GM12878 (cell line): ENCODE measurements at regions not wholly inside any gene's neighbourhood (a gene's known extent, or its start where the extent isn't known, plus 50 kb on each side); places are given as distances from the start of the nearest gene placed in this dataset.

Experiments used
- ATAC-seq: fragments of 200-7000 bp; cut with Tn5 transposase; 3 replicates; pipeline ENCODE4 v1.9.1; 2020; ENCODE audit warnings: mild to moderate bottlenecking, moderate library complexity
- BruUV-seq: library from RNA; stranded (reverse); fragments of 400-500 nt; replicated peaks from 2 replicates; lab custom pipeline; 2021; lab: Mats Ljungman, UMichigan
- CTCF ChIA-PET: fragments of 300-600 bp; sonication (Branson Sonifier 250); formaldehyde crosslinking; extraction: SDS; loops from one replicate; lab custom pipeline; 2021; ENCODE audit warnings: inconsistent platforms; lab: Yijun Ruan, JAX
- POLR2A ChIA-PET: fragments of 350-600 bp; formaldehyde crosslinking; extraction: SDS; loops from one replicate; lab custom pipeline; 2021; ENCODE audit warnings: inconsistent platforms; lab: Charles Lee
- RAD21 ChIA-PET: fragments of 300-600 bp; sonication (Branson Sonifier 250); formaldehyde crosslinking; loops from one replicate; lab custom pipeline; 2023; ENCODE audit warnings: antibody characterized with exemption; ENCODE audit not compliant: unreplicated experiment; lab: Charles Lee
- SMC1A ChIA-PET: fragments of 300-600 bp; sonication (Branson Sonifier 250); formaldehyde crosslinking; loops from one replicate; lab custom pipeline; 2023; ENCODE audit not compliant: unreplicated experiment, uncharacterized antibody; lab: Charles Lee
- DNase-seq: peaks from one replicate; pipeline ENCODE4 v3.0.0-alpha.2; 2011; ENCODE audit warnings: low read depth, low spot score
- FAIRE-seq: peaks from 3 replicates; lab custom pipeline; 2011; peaks lifted over from hg19 to GRCh38; lab: Jason Lieb, UNC
- H2AFZ ChIP-seq: 2 replicates; pipeline ENCODE4 v1.6.0; 2011; ENCODE audit warnings: low read depth, low read length, control low read depth; ENCODE audit not compliant: control insufficient read depth
- H3K27ac ChIP-seq: 2 replicates; pipeline ENCODE4 v1.5.1; 2011; ENCODE audit warnings: control low read depth; ENCODE audit not compliant: control insufficient read depth, insufficient read depth
- H3K27me3 ChIP-seq, 2 experiments: replicated peaks in 1 of 2; 2 replicates each; pipeline versions ENCODE4 v1.6.0 to v1.6.1; 2011; ENCODE audit warnings: low read length in 1 of 2; ENCODE audit not compliant: control insufficient read depth in 2 of 2, insufficient read depth in 2 of 2
- H3K36me3 ChIP-seq, 2 experiments: 2 replicates each; pipeline ENCODE4 v1.5.1; 2011; ENCODE audit warnings: low read length in 1 of 2; ENCODE audit not compliant: control insufficient read depth in 2 of 2, insufficient read depth in 2 of 2
- H3K4me1 ChIP-seq: 2 replicates; pipeline ENCODE4 v1.6.1; 2011; ENCODE audit warnings: mild to moderate bottlenecking, low read length, moderate library complexity, mixed read lengths; ENCODE audit not compliant: control insufficient read depth, insufficient read depth
- H3K4me2 ChIP-seq: 2 replicates; pipeline ENCODE4 v1.6.0; 2011; ENCODE audit warnings: control low read depth; ENCODE audit not compliant: control insufficient read depth, insufficient read depth
- H3K4me3 ChIP-seq: fragments of 200-600 bp; sonication (generic); 2 replicates; pipeline ENCODE4 v1.5.1; 2016
- H3K79me2 ChIP-seq: 2 replicates; pipeline ENCODE4 v1.6.0; 2011; ENCODE audit warnings: low read length; ENCODE audit not compliant: control insufficient read depth, insufficient read depth
- H3K9ac ChIP-seq: 2 replicates; pipeline ENCODE4 v1.8.0; 2011; ENCODE audit warnings: low read length, control low read depth, mixed read lengths; ENCODE audit not compliant: control insufficient read depth, insufficient read depth
- H3K9me3 ChIP-seq: replicated peaks from 3 replicates; pipeline ENCODE4 v1.5.1; 2011; ENCODE audit warnings: mild to moderate bottlenecking, low read length; ENCODE audit not compliant: control insufficient read depth, insufficient read depth
- H4K20me1 ChIP-seq: 2 replicates; pipeline ENCODE4 v1.6.0; 2011; ENCODE audit not compliant: control insufficient read depth, insufficient read depth
- E4F1 ChIP-seq: fragments of 450-650 bp; IDR thresholded peaks from 2 replicates; pipeline ENCODE4 v1.6.1; 2018; ENCODE audit warnings: borderline replicate concordance, mild to moderate bottlenecking; ENCODE audit not compliant: partially characterized antibody
- IKZF1 ChIP-seq: fragments of 450-650 bp; conservative IDR thresholded peaks from 2 replicates; pipeline ENCODE4 v1.6.1; 2017; ENCODE audit warnings: antibody characterized with exemption, mild to moderate bottlenecking
- PBX3 ChIP-seq: IDR thresholded peaks from 2 replicates; pipeline ENCODE4 v1.6.1; 2011; ENCODE audit warnings: mild to moderate bottlenecking, low read depth, low read length, moderate library complexity; ENCODE audit not compliant: insufficient replicate concordance
- RAD51 ChIP-seq: fragments of 450-650 bp; IDR thresholded peaks from 2 replicates; pipeline ENCODE4 v1.6.1; 2016; ENCODE audit warnings: moderate library complexity, mild to moderate bottlenecking, inconsistent platforms
- SP1 ChIP-seq: IDR thresholded peaks from one replicate; pipeline ENCODE4 v1.6.1; 2011; ENCODE audit warnings: low read depth, low read length
- SREBF1 ChIP-seq: IDR thresholded peaks from 2 replicates; pipeline ENCODE4 v1.6.1; 2012; ENCODE audit warnings: mild to moderate bottlenecking, low read length
- TAF1 ChIP-seq: IDR thresholded peaks from 2 replicates; pipeline ENCODE4 v1.6.1; 2011; ENCODE audit warnings: mild to moderate bottlenecking, low read depth, low read length, borderline replicate concordance
- ZBED1 ChIP-seq: IDR thresholded peaks from 2 replicates; pipeline ENCODE4 v1.6.1; 2016; ENCODE audit warnings: borderline replicate concordance
- ZBTB4 ChIP-seq: fragments of 450-650 bp; formaldehyde crosslinking; IDR thresholded peaks from 2 replicates; pipeline ENCODE4 v1.4.0; 2022; ENCODE audit warnings: mild to moderate bottlenecking, moderate library complexity
- WGBS: methylation state at CpG from one replicate; pipeline ENCODE4 v1.1.6; 2016; ENCODE audit warnings: low lambda C conversion rate; ENCODE audit not compliant: insufficient replicate concordance, insufficient coverage; ENCODE audit errors: missing lambda C conversion rate; 5-methylcytosine and 5-hydroxymethylcytosine counted together
- in situ Hi-C: fragments of 300-500 bp; cut with MboI; formaldehyde crosslinking; loops from 9 replicates; pipeline ENCODE4 v1.14.3; 2018; ENCODE audit warnings: mixed read lengths
- intact Hi-C: fragments of 100-400 bp; cut with micrococcal nuclease; formaldehyde crosslinking; loops from one replicate; pipeline ENCODE4 v1.14.2; 2022; ENCODE audit not compliant: unreplicated experiment

GRCh38 chr6:170076466-170077165, 214.3 kb downstream of the DLL1 start:
- BruUV-seq: no TSS peak
- FAIRE-seq (no peak), ATAC-seq (no peak), DNase-seq (no peak)
- 55% methylated on average over 21 of the region's 21 CpGs for WGBS
- H3K27ac ChIP-seq: no peak overlapping the region
- no peak overlapping the region for H3K4me3 ChIP-seq
- POLR2A ChIA-PET: no interaction called here
- in situ Hi-C loops (no loop called here), intact Hi-C loops (no loop called here)
- H3K9me3 ChIP-seq: no peaks in the 10 kb centered on the region; the same call in 2 of the 3 replicates
- no peaks in the 10 kb centered on the region for H3K27me3 ChIP-seq
- CTCF ChIA-PET: no interaction called here
- no peak for TF ChIP-seq SP1
- no peak for TF ChIP-seq SREBF1
- TF ChIP-seq ZBED1: no peak
- TF ChIP-seq RAD51: no peak
- no peak for TF ChIP-seq ZBTB4
- no peak for TF ChIP-seq IKZF1
- no peak for TF ChIP-seq PBX3
- no peak for TF ChIP-seq TAF1
- TF ChIP-seq E4F1: no peak
- no peaks in the 10 kb centered on the region for H3K36me3 ChIP-seq
- SMC1A ChIA-PET: interaction anchor here (0.9 kb wide), 1 partner anchor 13 kb away, joined by 3 read pairs; no protein-coding TSS in a partner anchor
- no peak overlapping the region for H3K4me2 ChIP-seq
- RAD21 ChIA-PET: no interaction called here
- H3K4me1 ChIP-seq: no peaks in the 10 kb centered on the region
- no peak overlapping the region for H2AFZ ChIP-seq
- H4K20me1 ChIP-seq: no peaks in the 10 kb centered on the region
- no peak overlapping the region for H3K9ac ChIP-seq
- no peaks in the 10 kb centered on the region for H3K79me2 ChIP-seq
